HG02973 (cell line): ENCODE measurements at regions not wholly inside any gene's neighbourhood (a gene's known extent, or its start where the extent isn't known, plus 50 kb on each side); places are given as distances from the start of the nearest gene placed in this dataset.

ENCODE experiments used
- ATAC-seq: cut with Tn5 transposase; IDR thresholded peaks from one replicate; pipeline ENCODE4 v1.9.1; 2021; ENCODE audit warnings: moderate library complexity; ENCODE audit not compliant: unreplicated experiment

- ATAC-seq, result no peak
These were observed 251.9 kb downstream of the EPM2A start for GRCh38 chr6:145483191-145483996.

GRCh38 chr6:145485288-145485687, 250.0 kb downstream of the EPM2A start:
- ATAC-seq, result no peak

- ATAC-seq, result no peak
These were observed 249.0 kb downstream of the EPM2A start for GRCh38 chr6:145486306-145486705.

GRCh38 chr6:145489583-145489982, 245.7 kb downstream of the EPM2A start:
- ATAC-seq, result no peak

GRCh38 chr6:145490068-145490467, 245.3 kb downstream of the EPM2A start:
- ATAC-seq, result no peak

- ATAC-seq, result no peak
These were observed 244.2 kb downstream of the EPM2A start for GRCh38 chr6:145491126-145491525.

GRCh38 chr6:145497006-145497405, 238.3 kb downstream of the EPM2A start:
- no peak for ATAC-seq

GRCh38 chr6:145498425-145498824, 236.9 kb downstream of the EPM2A start:
- no peak for ATAC-seq

- ATAC-seq, result no peak
These were observed 232.9 kb downstream of the EPM2A start for GRCh38 chr6:145502416-145502815.

GRCh38 chr6:145506136-145506535, 229.2 kb downstream of the EPM2A start:
- ATAC-seq, result no peak

GRCh38 chr6:145506565-145506964, 228.8 kb downstream of the EPM2A start:
- ATAC-seq, result no peak

- no peak for ATAC-seq
These were observed 228.1 kb downstream of the EPM2A start for GRCh38 chr6:145507239-145507638.

- no peak for ATAC-seq
These were observed 227.2 kb downstream of the EPM2A start for GRCh38 chr6:145508107-145508506.

GRCh38 chr6:145517492-145517891, 217.8 kb downstream of the EPM2A start:
- no peak for ATAC-seq

GRCh38 chr6:145525038-145525437, 210.3 kb downstream of the EPM2A start:
- ATAC-seq, result no peak

- no peak for ATAC-seq
These were observed 205.7 kb downstream of the EPM2A start for GRCh38 chr6:145529582-145529981.

- ATAC-seq, result no peak
These were observed 204.9 kb downstream of the EPM2A start for GRCh38 chr6:145530454-145530853.

GRCh38 chr6:145531032-145531431, 204.3 kb downstream of the EPM2A start:
- ATAC-seq, result no peak

- no peak for ATAC-seq
These were observed 203.5 kb downstream of the EPM2A start for GRCh38 chr6:145531822-145532221.

- ATAC-seq, result no peak
These were observed 203.0 kb downstream of the EPM2A start for GRCh38 chr6:145532361-145532760.

- ATAC-seq, result no peak
These were observed 200.3 kb downstream of the EPM2A start for GRCh38 chr6:145534989-145535388.

GRCh38 chr6:145538989-145539388, 196.3 kb downstream of the EPM2A start:
- no peak for ATAC-seq

- no peak for ATAC-seq
These were observed 195.5 kb downstream of the EPM2A start for GRCh38 chr6:145539831-145540230.
